Activated naive CD4-positive, alpha-beta T cell treated with anti-CD3 and anti-CD28 coated beads, Interleukin-2, amount 50 U/mL, for 24 hours (primary cell): ENCODE measurements at regions not wholly inside any gene's neighbourhood (a gene's known extent, or its start where the extent isn't known, plus 50 kb on each side); places are given as distances from the start of the nearest gene placed in this dataset.

Experiments used
- H3K27ac Mint-ChIP-seq: one replicate; pipeline ENCODE4 v1.8.0; 2021; ENCODE audit warnings: mild to moderate bottlenecking, mixed read lengths
- H3K27me3 Mint-ChIP-seq: one replicate; pipeline ENCODE4 v1.8.0; 2021; ENCODE audit warnings: mixed read lengths
- H3K36me3 Mint-ChIP-seq: one replicate; pipeline ENCODE4 v1.8.0; 2021; ENCODE audit warnings: mixed read lengths
- H3K4me1 Mint-ChIP-seq: one replicate; pipeline ENCODE4 v1.8.0; 2021; ENCODE audit warnings: mixed read lengths
- H3K4me3 Mint-ChIP-seq: one replicate; pipeline ENCODE4 v1.8.0; 2021; ENCODE audit warnings: mild to moderate bottlenecking, mixed read lengths
- H3K9me3 Mint-ChIP-seq: one replicate; pipeline ENCODE4 v1.8.0; 2021; ENCODE audit warnings: mixed read lengths

DNA sequence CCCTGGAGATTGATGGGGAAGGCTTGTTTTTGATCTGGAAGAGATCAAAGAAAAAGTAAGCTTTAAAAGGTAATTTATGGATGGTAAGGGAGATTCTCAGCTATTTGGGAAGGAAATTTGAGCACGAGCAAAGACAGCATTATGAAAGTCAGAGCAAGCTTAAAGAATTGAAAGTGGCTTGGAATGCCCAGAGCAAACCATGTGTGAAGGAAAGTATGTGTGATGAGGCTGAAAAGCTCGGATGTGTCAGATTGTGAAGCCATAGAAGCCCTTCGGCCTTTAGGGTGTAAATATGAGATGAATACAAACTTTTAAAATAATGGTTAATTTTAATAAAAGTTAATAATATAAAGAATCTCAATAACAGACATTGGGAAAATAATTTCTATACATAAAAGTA is 377.4 kb upstream of the DSEL start:
- H3K27ac Mint-ChIP-seq: no peak overlapping the region
- no peaks in the 10 kb centered on the region for H3K9me3 Mint-ChIP-seq
- H3K4me3 Mint-ChIP-seq: no peak overlapping the region
- no peaks in the 10 kb centered on the region for H3K27me3 Mint-ChIP-seq
- H3K36me3 Mint-ChIP-seq: no peaks in the 10 kb centered on the region
- no peaks in the 10 kb centered on the region for H3K4me1 Mint-ChIP-seq

DNA sequence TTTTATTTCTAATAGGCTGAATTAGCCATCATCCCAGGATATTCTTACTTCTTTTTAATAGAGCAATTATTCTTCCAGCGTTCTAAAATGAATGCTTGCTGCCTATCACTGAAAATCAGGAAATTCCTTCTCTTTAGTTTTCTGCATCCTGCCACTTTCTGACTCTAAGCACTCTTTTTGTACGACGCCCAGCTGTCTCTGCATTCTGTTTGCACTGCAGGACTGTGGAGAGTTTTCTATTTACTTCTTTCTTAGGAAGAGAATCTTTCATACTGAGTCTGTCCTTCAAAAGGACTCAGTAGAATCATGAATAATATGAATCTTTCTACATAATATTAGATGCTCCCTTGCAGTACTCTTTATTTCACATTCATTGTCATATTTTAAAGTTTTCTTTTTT is 360.4 kb upstream of the DSEL start:
- Mint-ChIP-seq H3K36me3 (no peaks in the 10 kb centered on the region), H3K9me3 (no peaks in the 10 kb centered on the region), H3K27ac (no peak overlapping the region), H3K27me3 (no peaks in the 10 kb centered on the region), H3K4me3 (no peak overlapping the region), H3K4me1 (no peaks in the 10 kb centered on the region)

DNA sequence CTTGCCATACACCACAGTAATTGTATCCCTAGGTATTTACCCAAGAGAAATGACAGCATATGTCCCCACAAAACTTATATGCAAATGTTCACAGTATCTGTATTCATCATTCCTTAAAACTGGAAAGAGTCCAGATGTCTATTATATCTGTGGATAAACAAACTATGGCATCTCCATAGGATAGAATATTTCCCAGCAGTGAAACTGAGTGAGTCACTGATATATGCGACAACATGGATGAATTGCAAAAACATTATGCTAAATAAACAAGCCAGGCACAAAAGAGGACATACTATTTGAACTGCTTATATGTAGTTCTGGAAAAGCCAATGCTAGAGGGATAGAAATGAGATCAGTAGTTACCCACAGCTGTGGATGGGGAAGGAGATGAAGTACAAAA is 359.4 kb upstream of the DSEL start:
- no peak overlapping the region for H3K4me3 Mint-ChIP-seq
- no peaks in the 10 kb centered on the region for H3K4me1 Mint-ChIP-seq
- no peak overlapping the region for H3K27ac Mint-ChIP-seq
- no peaks in the 10 kb centered on the region for H3K9me3 Mint-ChIP-seq
- no peaks in the 10 kb centered on the region for H3K27me3 Mint-ChIP-seq
- no peaks in the 10 kb centered on the region for H3K36me3 Mint-ChIP-seq

DNA sequence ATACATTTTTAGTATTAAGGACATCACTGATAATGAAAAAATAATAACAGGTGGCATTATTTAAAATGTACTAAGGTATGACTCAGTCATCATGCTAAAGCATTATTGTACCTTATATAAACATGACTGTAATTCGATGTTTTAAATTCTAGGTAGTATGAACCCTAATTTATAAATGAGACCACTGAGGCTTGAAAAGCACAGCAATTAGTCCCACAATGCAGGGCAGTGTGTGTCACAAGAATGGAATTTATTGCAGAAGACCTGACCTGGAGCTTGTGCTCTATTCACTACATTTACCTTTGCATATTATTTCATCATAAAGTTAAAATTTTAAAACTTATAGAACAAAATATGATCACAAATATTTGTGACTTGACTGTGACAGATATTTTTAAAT is 358.5 kb upstream of the DSEL start:
- Mint-ChIP-seq H3K4me1 (no peaks in the 10 kb centered on the region), H3K36me3 (no peaks in the 10 kb centered on the region), H3K27me3 (no peaks in the 10 kb centered on the region), H3K4me3 (no peak overlapping the region), H3K9me3 (no peaks in the 10 kb centered on the region), H3K27ac (no peak overlapping the region)

DNA sequence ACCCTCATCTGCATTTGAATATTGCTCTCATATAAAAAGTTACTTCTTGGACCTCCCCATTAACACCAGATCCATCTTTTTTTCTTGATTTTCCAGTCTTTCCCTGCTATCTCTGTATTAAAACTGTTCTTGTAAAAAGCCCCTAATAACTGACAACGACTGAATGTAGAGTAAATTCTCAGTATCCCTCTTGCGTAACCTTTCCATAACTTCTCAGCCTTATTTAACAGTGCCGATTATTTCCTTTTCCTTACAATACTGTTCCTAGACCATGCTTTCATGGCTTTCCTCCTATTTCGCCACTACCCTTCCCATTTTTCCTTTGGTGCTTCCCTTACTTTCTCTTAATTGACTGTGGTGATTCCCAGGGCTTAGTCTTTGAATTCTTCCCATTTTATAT is 348.9 kb upstream of the DSEL start:
- Mint-ChIP-seq H3K27ac (peak overlapping the region; percentile 42), H3K27me3 (no peaks in the 10 kb centered on the region), H3K36me3 (no peaks in the 10 kb centered on the region), H3K4me3 (no peak overlapping the region), H3K9me3 (no peaks in the 10 kb centered on the region), H3K4me1 (no peaks in the 10 kb centered on the region)

DNA sequence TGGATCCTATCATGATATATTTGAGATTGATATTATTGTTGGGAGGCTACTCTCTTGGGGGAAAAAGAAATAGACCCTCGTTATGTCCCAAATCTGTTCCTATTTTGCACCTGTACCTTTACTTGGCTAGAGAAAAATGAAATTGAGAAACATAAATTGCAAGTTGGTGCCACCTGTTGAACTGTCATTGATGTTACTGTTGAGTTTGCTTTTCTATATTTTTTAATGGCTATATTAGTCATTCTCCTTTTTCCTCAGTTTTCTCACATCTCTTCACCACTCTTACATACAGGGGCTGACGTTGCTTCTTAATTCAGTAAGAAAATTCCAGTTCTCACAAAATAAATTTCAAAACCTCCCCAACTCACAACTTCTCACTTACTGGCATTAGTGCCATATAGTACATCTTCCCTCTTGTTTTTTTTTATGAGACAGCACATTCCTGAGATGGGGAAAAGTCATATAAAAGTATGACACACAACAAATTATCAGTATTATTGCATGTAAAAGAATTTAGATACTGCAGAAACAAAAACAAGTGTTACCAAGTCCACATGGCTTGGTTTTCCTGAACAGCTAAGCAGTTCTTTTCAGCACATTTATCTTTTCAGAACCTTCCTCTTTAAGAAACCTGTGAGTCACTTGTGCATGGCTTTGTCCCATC is 348.3 kb upstream of the DSEL start:
- no peak overlapping the region for H3K27ac Mint-ChIP-seq
- H3K9me3 Mint-ChIP-seq: no peaks in the 10 kb centered on the region
- H3K4me1 Mint-ChIP-seq: no peaks in the 10 kb centered on the region

DNA sequence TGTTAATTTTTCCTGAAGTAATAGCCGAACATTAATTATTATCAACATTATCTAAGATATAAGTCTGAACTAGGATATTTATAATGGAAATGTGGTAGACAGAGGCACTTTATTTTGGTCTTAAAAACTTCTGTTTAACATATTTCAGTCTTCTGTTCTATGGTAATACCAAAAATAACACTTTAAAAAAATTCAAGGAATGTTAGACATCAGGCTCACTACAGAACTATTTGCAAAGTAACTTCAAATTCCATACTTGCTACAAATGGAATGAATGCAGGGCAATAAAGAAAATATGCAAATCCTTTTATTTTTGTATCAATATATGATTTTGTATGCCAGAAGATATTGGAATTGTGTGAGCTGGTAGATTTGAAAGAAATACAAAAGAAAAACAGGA is 345.5 kb upstream of the DSEL start:
- no peak overlapping the region for H3K4me3 Mint-ChIP-seq
- no peaks in the 10 kb centered on the region for H3K27me3 Mint-ChIP-seq
- H3K27ac Mint-ChIP-seq: no peak overlapping the region

More for the DNA sequence above, 348.3 kb upstream of the DSEL start:
- Mint-ChIP-seq H3K36me3 (no peaks in the 10 kb centered on the region), H3K27me3 (no peaks in the 10 kb centered on the region), H3K4me3 (no peak overlapping the region)

DNA sequence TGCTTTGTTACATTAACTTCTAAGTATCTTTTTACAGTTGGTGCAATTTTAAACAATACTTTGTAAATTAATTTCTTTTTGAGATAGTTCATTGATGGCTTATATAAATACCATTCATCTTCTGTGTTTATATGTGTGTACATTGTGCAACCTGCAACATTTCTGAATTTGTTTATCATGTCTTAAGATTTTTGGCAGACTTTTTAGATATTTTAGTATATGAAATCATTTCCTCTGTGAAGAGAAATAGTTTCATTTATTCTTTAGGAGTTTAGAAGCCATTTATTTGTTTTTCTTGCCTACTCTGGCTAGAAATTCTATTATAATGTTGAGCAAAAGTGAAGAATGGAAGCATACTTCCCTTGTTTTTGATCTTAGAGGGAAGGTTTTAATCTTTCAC is 337.8 kb upstream of the DSEL start:
- Mint-ChIP-seq H3K36me3 (no peaks in the 10 kb centered on the region), H3K4me3 (no peak overlapping the region), H3K9me3 (peaks cover 6% of the 10 kb centered on the region), H3K27ac (no peak overlapping the region), H3K27me3 (no peaks in the 10 kb centered on the region), H3K4me1 (no peaks in the 10 kb centered on the region)

More for the DNA sequence above, 345.5 kb upstream of the DSEL start:
- Mint-ChIP-seq H3K9me3 (peaks cover 6% of the 10 kb centered on the region), H3K4me1 (no peaks in the 10 kb centered on the region), H3K36me3 (no peaks in the 10 kb centered on the region)

DNA sequence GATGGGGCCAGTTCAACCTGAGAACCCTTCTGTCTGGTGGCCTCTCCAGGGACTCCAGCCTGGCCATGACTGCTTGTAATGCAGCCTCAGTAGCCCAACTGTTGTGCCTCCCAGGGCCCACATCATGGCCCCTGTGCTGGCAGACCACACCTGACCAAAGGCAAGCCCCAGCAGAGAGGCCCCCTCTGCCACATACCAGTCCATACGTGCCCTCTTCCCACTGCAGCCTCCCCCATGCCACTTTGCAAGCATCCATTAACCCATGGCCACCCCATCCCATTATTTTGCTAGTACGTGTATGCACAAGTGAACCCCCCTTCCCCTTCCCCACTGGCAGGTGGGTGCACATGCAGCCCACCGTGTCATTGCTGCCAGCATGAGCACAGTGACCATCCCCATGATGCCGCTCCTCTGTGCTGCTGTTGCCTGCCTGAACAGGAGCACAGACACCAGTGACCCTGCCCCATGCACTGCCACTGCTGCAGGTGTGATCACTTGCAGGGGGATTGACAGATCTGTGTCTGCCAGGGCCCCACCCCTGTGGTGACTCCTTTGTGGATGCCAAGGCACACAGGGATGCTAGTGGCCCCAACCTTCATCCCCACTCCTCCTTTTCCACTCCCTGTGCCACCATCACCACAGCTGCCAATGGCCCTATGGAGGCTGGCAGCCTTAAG is 330.0 kb upstream of the DSEL start:
- no peaks in the 10 kb centered on the region for H3K27me3 Mint-ChIP-seq
- no peak overlapping the region for H3K27ac Mint-ChIP-seq
- no peak overlapping the region for H3K4me3 Mint-ChIP-seq
- no peaks in the 10 kb centered on the region for H3K9me3 Mint-ChIP-seq
- H3K4me1 Mint-ChIP-seq: no peaks in the 10 kb centered on the region
- no peaks in the 10 kb centered on the region for H3K36me3 Mint-ChIP-seq

DNA sequence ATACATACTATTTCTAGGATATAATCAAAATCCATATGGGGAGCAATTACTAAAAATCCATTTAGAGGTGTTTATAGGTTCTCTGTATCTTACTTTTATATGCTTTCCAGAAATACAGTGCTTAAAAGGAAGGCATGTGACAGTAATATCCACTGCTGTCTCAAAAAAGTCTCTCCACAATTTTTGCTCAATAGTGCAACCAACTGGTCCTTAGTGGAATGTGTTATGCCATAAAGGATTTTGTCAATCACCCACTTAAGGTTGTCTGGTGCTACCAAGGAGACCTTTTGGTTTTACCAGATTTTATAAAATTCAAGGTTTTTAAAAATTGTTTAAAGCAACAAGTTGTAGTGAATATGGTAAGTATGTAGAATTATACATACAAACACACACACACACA is 328.5 kb upstream of the DSEL start:
- Mint-ChIP-seq H3K9me3 (no peaks in the 10 kb centered on the region), H3K27ac (no peak overlapping the region), H3K4me3 (no peak overlapping the region), H3K4me1 (no peaks in the 10 kb centered on the region), H3K36me3 (no peaks in the 10 kb centered on the region), H3K27me3 (no peaks in the 10 kb centered on the region)

DNA sequence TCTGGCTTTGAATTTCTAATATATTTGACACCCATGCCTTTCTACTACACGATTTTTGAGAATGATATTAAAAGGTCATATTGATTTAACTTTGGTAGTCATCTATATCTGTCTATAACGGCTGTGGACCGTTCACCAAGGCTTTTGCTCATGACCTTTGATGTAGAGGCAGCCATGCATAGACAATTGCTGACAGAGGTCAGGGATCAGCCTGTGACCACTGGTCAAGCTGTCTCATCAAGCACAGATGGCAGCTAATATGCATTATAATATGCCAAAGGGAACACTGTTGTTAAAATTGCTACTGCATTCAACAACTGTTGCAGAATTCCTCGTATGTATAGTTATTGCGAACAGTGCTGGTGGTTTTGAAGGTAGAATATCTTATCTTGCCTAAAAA is 323.9 kb upstream of the DSEL start:
- no peaks in the 10 kb centered on the region for H3K36me3 Mint-ChIP-seq
- H3K9me3 Mint-ChIP-seq: no peaks in the 10 kb centered on the region
- H3K27ac Mint-ChIP-seq: no peak overlapping the region
- no peak overlapping the region for H3K4me3 Mint-ChIP-seq
- H3K27me3 Mint-ChIP-seq: no peaks in the 10 kb centered on the region
- H3K4me1 Mint-ChIP-seq: no peaks in the 10 kb centered on the region

DNA sequence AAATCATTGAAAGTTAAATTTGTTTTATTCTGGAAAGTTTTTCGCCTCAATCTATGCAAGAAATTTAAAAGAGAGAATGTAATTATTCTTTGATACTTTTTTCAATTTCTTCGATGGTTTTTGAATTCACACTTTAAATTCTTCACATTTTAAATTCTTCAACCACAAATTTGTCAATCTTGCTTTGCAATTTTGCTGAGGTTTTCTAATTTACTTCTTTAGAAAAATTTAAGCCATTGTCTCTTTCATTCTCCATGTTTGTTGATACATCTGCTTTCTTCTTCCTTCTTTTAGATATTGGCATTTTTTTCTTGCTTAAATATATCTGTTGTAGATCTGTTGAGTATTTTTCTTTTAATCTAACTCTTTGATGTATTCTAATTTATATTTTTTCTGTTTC is 301.9 kb upstream of the DSEL start:
- Mint-ChIP-seq H3K27me3 (no peaks in the 10 kb centered on the region), H3K4me3 (no peak overlapping the region), H3K27ac (no peak overlapping the region), H3K9me3 (no peaks in the 10 kb centered on the region), H3K36me3 (no peaks in the 10 kb centered on the region), H3K4me1 (no peaks in the 10 kb centered on the region)

DNA sequence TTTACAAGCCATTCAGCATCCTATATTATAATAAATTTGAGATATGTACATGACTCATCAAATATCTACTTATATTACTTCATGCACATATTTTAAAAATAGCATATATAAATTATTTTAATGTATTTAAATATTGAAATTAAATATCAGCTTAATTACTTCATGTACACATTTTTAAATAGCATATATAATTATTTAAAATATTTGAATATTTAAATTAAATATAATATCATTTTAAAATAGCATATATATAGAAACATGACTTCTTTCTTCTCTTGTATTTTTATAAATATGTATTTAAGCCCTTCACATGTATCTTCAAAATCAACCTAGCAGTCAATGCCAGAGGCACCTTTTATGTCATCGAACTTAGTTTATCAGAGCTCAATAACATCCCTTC is 298.8 kb upstream of the DSEL start:
- H3K4me3 Mint-ChIP-seq: no peak overlapping the region
- H3K27ac Mint-ChIP-seq: no peak overlapping the region
- no peaks in the 10 kb centered on the region for H3K27me3 Mint-ChIP-seq
- H3K9me3 Mint-ChIP-seq: no peaks in the 10 kb centered on the region
- no peaks in the 10 kb centered on the region for H3K4me1 Mint-ChIP-seq
- no peaks in the 10 kb centered on the region for H3K36me3 Mint-ChIP-seq

DNA sequence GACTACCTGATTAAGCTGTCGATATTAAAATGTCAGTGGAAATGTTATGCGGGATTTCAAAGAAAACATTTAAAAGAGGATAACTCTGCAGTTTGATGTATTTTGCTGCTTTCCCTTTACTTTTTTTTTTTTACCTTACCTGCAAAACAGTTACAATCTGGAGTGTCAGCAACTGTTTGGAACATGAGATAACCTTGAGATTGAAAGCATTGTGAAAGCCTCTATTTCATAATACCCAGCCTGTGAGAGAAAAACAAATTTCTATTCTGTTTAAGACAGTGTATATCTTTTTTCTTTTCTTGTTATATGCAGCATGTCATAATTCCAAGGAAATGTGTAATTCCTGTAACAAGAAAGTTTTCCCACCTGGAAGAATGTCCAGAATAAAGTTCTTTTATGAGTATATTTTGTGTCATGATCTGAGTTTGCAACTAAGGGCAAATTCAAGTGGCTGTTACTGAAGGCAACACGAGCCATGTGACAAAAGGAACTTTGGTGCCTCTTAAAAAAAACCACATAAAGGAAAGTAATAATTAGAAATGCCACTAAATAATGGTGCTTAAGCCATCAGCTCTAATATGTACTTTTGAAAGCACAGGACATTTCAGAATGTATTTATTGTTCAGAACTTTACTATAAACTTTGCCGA is 297.0 kb upstream of the DSEL start:
- no peaks in the 10 kb centered on the region for H3K9me3 Mint-ChIP-seq
- no peaks in the 10 kb centered on the region for H3K27me3 Mint-ChIP-seq
- no peaks in the 10 kb centered on the region for H3K4me1 Mint-ChIP-seq
- no peaks in the 10 kb centered on the region for H3K36me3 Mint-ChIP-seq
- H3K4me3 Mint-ChIP-seq: no peak overlapping the region
- no peak overlapping the region for H3K27ac Mint-ChIP-seq

DNA sequence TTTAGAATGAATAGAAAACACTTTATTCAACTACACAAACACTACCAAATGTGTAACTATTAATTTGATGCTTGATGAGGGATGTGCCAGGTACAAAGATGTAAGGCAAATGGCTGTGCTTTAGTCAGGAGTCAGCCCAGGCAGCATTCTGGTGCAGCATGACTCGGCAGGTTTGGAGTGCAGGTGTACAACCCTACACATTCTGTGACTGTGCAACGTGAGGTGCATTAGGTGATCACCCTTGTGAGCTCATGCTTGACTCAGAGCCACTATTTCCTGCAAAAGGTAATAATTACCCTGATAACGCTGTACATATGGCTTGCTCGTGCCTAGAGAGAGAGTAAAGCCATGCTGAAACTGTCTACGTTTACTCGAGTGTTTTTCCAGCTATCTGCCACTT is 288.7 kb upstream of the DSEL start:
- no peak overlapping the region for H3K27ac Mint-ChIP-seq
- H3K9me3 Mint-ChIP-seq: no peaks in the 10 kb centered on the region
- H3K27me3 Mint-ChIP-seq: no peaks in the 10 kb centered on the region
- H3K4me1 Mint-ChIP-seq: no peaks in the 10 kb centered on the region
- H3K4me3 Mint-ChIP-seq: no peak overlapping the region
- H3K36me3 Mint-ChIP-seq: no peaks in the 10 kb centered on the region

DNA sequence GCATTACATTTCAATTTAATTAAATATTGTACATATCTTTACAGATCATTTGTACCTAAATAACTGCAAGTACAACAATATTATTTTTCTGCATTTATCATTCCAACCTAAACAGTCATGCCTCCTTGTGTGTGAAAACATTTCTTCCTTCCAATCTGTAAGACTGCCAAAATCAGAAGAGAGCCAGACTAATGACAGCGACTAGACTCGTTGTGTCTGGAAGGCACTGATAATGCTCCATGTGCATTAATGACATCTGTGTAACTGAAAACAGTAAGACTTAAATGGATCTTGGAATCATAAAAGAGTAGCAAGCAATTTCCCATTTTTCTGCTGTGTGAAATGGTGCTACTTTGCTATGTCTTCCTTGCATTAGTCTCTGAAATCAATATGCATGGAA is 278.0 kb upstream of the DSEL start:
- Mint-ChIP-seq H3K27me3 (no peaks in the 10 kb centered on the region), H3K4me1 (no peaks in the 10 kb centered on the region), H3K9me3 (no peaks in the 10 kb centered on the region), H3K36me3 (no peaks in the 10 kb centered on the region), H3K4me3 (no peak overlapping the region), H3K27ac (no peak overlapping the region)
